Gastrocnemius medialis (tissue), 4 donors: ENCODE measurements at regions not wholly inside any gene's neighbourhood (a gene's known extent, or its start where the extent isn't known, plus 50 kb on each side); places are given as distances from the start of the nearest gene placed in this dataset.

Source experiments
- CTCF ChIP-seq, 5 experiments: fragments of 450-650 bp in 3 of 5; fragments of 200-600 bp in 2 of 5; sonication (generic) in 2 of 5; IDR thresholded peaks in 4 of 5; conservative IDR thresholded peaks in 1 of 5; 1 replicate in 4 of 5; 2 replicates in 1 of 5; pipeline ENCODE4 v1.5.1; 2016 to 2019; ENCODE audit warnings: antibody characterized with exemption in 5 of 5, mild to moderate bottlenecking in 3 of 5, moderate library complexity in 3 of 5
- POLR2A ChIP-seq, 2 donors: fragments of 450-650 bp; IDR thresholded peaks; one replicate each; pipeline ENCODE4 v1.6.1; 2017; ENCODE audit warnings: antibody characterized with exemption in 2 of 2, mild to moderate bottlenecking in 2 of 2, moderate library complexity in 2 of 2

DNA sequence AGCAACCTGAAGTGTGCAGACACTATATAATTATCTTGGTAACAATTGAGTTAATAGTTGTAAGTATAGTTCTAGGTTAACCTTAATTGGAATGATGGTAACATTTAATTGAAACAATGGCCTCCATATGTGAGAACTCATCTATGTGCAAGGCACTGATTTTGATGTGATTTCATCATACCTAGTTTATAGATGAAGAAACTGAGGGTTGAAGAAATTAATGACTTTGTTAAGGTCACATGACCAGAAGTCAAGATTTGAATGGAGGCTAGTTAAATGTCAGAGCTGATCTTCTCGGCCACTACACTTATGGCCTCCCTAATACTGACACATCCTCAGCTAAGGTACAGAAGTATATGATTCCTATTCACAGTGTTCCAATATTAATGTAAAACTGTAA, 128.2 kb upstream of the PSMD7 start:
- TF ChIP-seq CTCF (IDR thresholded peaks at IDR 0.05 in 4 of 5, conservative IDR thresholded peaks at IDR 0.05 in 1 of 5), result no peak
- TF ChIP-seq POLR2A (IDR thresholded peaks at IDR 0.05), result no peak
